ENCODE measurements at regions not wholly inside any gene's neighbourhood (a gene's known extent, or its start where the extent isn't known, plus 50 kb on each side); places are given as distances from the start of the nearest gene placed in this dataset.

DNA sequence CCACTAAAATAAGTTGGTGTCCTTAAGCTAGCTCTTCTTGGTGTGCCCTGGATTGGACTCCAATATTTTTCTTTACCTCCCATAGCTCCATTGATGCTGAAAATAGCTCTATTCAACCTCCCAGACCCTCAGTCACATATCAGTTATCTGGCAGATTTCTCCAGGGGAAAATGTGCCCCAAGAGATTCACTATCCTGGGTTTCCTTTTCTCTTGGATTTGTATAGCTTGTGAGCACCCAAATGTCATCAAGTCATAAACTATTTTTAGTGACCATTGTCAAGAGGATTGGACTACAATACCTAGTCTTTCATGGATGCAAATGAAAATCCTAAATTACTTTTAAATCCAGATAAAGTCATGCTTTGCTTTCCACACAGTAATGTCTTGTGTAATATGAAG lies 339.6 kb upstream of the FOXG1 start:
- CTCF ChIA-PET: interaction anchor here (1.1 kb wide), 1 partner anchor 360 kb away, joined by 3 read pairs; no protein-coding TSS in a partner anchor
- Histone ChIP-seq H3K9me3 (ENCODE audit: control extremely low read depth in 1 of 5, control insufficient read depth in 4 of 5, insufficient read depth in 2 of 5, low read depth in 1 of 5, low read length in 4 of 5) (no peaks in the 10 kb centered on the region), H3K4me3 (ENCODE audit: control insufficient read depth in 1 of 7, extremely low read depth in 1 of 7, insufficient read depth in 4 of 7, low read depth in 2 of 7, low read length in 6 of 7) (no peak overlapping the region), H3K27ac (ENCODE audit: insufficient read depth in 1 of 2, low read depth in 1 of 2, low read length in 2 of 2, poor library complexity in 1 of 2, severe bottlenecking in 2 of 2) (no peak overlapping the region), H3K4me1 (ENCODE audit: control extremely low read depth in 1 of 4, control insufficient read depth in 4 of 4, insufficient read depth in 4 of 4, low read length in 3 of 4) (no peaks in the 10 kb centered on the region), H3K36me3 (ENCODE audit: control insufficient read depth in 4 of 4, insufficient read depth in 4 of 4, low read length in 3 of 4) (no peaks in the 10 kb centered on the region), H3K27me3 (replicated peaks in 2 of 5; ENCODE audit: control insufficient read depth in 4 of 5, insufficient read depth in 5 of 5, low read length in 4 of 5) (no peaks in the 10 kb centered on the region)
- DNase-seq: no peak
- POLR2A ChIA-PET: no interaction called here

DNA sequence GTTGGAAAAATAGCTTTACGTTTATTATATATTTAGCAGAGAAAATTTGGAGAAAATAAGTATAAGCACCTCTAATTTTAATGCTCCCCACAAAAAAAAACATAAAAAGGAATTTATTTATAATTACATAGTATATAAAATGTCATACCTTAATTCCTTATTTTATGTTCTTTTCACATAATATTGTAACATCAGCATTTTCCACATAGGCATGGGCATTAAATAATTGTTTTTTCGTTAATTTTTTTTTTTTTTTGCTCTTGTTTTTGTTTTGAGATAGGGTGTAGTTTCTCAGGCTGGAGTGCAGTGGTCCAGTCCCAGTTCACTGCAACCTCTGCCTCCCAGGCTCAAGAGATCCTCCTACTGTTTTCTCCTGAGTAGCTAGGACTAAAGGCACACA lies 329.8 kb upstream of the FOXG1 start:
- no peaks in the 10 kb centered on the region for H3K4me1 ChIP-seq (ENCODE audit: control extremely low read depth in 1 of 4, control insufficient read depth in 4 of 4, insufficient read depth in 4 of 4, low read length in 3 of 4)
- H3K4me3 ChIP-seq (ENCODE audit: control insufficient read depth in 1 of 7, extremely low read depth in 1 of 7, insufficient read depth in 4 of 7, low read depth in 2 of 7, low read length in 6 of 7): no peak overlapping the region
- WGBS (ENCODE audit: insufficient coverage): no CpG with 5 or more reads among the region's 2 CpGs
- H3K9me3 ChIP-seq (ENCODE audit: control extremely low read depth in 1 of 5, control insufficient read depth in 4 of 5, insufficient read depth in 2 of 5, low read depth in 1 of 5, low read length in 4 of 5): no peaks in the 10 kb centered on the region
- no peaks in the 10 kb centered on the region for H3K27me3 ChIP-seq (replicated peaks in 2 of 5; ENCODE audit: control insufficient read depth in 4 of 5, insufficient read depth in 5 of 5, low read length in 4 of 5)
- no peaks in the 10 kb centered on the region for H3K36me3 ChIP-seq (ENCODE audit: control insufficient read depth in 4 of 4, insufficient read depth in 4 of 4, low read length in 3 of 4)
- H3K27ac ChIP-seq (ENCODE audit: insufficient read depth in 1 of 2, low read depth in 1 of 2, low read length in 2 of 2, poor library complexity in 1 of 2, severe bottlenecking in 2 of 2): no peak overlapping the region
- ChIA-PET POLR2A (no interaction called here), CTCF (interaction anchor here (0.6 kb wide), 1 partner anchor 204 kb away, joined by 3 read pairs; no protein-coding TSS in a partner anchor)
- DNase-seq: no peak

DNA sequence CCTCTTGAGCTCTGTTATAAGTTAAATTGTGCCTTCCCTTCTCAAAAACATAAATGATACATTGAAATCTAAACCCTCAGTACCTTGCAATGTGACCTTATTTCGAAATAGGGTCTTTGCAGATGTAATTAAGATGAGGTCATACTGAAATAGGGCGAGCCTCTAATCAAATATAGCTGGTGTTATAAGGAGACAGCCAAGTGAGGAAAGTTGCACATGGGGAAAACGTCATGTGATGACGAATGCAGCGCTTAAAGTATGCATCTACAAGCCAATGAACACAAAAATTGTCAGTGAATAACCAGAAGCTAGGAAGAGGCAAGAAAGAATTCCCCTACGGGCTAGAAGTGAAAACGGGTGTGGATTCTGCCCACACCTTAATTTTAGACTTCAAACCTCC lies 305.2 kb upstream of the FOXG1 start:
- Histone ChIP-seq H3K4me1 (ENCODE audit: control extremely low read depth in 1 of 4, control insufficient read depth in 4 of 4, insufficient read depth in 4 of 4, low read length in 3 of 4) (no peaks in the 10 kb centered on the region), H3K27me3 (replicated peaks in 2 of 5; ENCODE audit: control insufficient read depth in 4 of 5, insufficient read depth in 5 of 5, low read length in 4 of 5) (no peaks in the 10 kb centered on the region), H3K36me3 (ENCODE audit: control insufficient read depth in 4 of 4, insufficient read depth in 4 of 4, low read length in 3 of 4) (no peaks in the 10 kb centered on the region), H3K4me3 (ENCODE audit: control insufficient read depth in 1 of 7, extremely low read depth in 1 of 7, insufficient read depth in 4 of 7, low read depth in 2 of 7, low read length in 6 of 7) (no peak overlapping the region), H3K27ac (ENCODE audit: insufficient read depth in 1 of 2, low read depth in 1 of 2, low read length in 2 of 2, poor library complexity in 1 of 2, severe bottlenecking in 2 of 2) (no peak overlapping the region), H3K9me3 (ENCODE audit: control extremely low read depth in 1 of 5, control insufficient read depth in 4 of 5, insufficient read depth in 2 of 5, low read depth in 1 of 5, low read length in 4 of 5) (peaks cover 0 to 3% (median 0%) of the 10 kb centered on the region in 5 experiments)
- CTCF ChIA-PET: no interaction called here
- WGBS (ENCODE audit: insufficient coverage): 69% methylated on average over 6 of the region's 7 CpGs
- POLR2A ChIA-PET: no interaction called here
- DNase-seq: no peak

DNA sequence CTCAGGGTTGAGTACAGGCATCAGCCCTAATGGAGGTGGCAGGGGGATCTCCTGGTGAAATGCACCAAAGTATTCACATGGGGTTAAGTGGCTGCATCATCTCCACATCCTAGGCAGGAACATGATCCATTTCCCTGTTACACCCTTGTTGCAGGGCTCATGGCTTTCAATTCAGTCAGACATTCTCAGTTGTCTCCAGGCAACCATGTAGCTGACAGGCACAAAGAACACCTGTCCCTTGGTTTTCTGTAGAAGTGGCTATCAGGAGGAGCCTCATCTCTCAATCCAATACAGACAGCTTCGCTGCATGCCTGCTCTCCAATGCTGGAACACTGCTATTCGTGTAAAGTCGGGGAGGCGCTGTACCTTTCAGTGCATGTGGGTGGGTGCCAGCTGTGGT lies 299.0 kb upstream of the FOXG1 start:
- Histone ChIP-seq H3K36me3 (ENCODE audit: control insufficient read depth in 4 of 4, insufficient read depth in 4 of 4, low read length in 3 of 4) (no peaks in the 10 kb centered on the region), H3K27me3 (replicated peaks in 2 of 5; ENCODE audit: control insufficient read depth in 4 of 5, insufficient read depth in 5 of 5, low read length in 4 of 5) (no peaks in the 10 kb centered on the region), H3K4me3 (ENCODE audit: control insufficient read depth in 1 of 7, extremely low read depth in 1 of 7, insufficient read depth in 4 of 7, low read depth in 2 of 7, low read length in 6 of 7) (no peak overlapping the region), H3K27ac (ENCODE audit: insufficient read depth in 1 of 2, low read depth in 1 of 2, low read length in 2 of 2, poor library complexity in 1 of 2, severe bottlenecking in 2 of 2) (no peak overlapping the region), H3K9me3 (ENCODE audit: control extremely low read depth in 1 of 5, control insufficient read depth in 4 of 5, insufficient read depth in 2 of 5, low read depth in 1 of 5, low read length in 4 of 5) (peaks cover 0 to 5% (median 0%) of the 10 kb centered on the region in 5 experiments), H3K4me1 (ENCODE audit: control extremely low read depth in 1 of 4, control insufficient read depth in 4 of 4, insufficient read depth in 4 of 4, low read length in 3 of 4) (no peaks in the 10 kb centered on the region)
- WGBS (ENCODE audit: insufficient coverage): 100% methylated on average over 1 of the region's 4 CpGs
- ChIA-PET CTCF (no interaction called here), POLR2A (no interaction called here)
- no peak for DNase-seq

DNA sequence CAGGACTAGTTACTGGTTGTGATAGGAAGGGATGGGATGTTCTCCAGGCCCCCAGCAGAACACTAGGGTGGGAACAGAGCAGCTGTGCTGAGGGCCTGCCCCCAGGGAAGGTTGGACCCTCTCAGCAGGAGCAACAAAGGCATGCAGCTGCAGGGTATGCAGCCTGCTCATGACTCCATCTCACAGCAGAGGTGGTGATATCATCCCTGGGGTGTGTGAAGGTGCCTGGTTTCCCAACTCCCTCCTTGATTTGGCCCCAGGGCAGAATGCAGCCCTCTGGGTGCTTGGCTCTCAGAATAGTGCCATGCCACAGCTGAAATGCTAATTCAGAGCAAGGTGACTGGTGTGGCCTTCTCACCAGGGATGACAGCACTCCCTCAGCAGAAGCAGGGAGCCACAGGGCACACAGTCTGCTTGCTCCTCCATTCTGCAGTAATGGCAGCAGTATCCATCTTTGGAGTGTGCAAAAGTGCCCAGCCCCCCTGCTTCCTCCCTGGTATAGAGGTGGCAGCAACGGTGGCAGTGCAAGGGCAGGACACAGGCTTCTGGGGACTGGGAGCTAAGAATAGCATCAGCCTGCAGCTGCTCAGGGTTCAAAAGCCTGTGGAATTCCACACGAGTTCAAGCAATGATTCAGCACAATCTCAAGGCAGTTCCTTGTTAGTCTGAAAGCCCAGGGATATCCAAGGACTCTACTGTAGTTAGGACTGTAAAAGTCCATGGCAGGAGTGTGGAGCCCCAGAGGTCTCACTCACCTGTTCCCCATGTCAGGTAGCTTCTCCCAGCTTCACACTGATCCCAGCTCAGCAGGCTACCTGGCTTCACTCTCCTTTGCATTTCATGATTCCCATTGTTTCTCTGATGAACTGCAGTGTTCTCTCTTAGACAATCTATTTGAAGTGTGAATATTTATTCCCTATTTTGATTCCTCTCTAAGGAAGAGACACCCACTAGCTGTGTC lies 298.1 kb upstream of the FOXG1 start:
- H3K4me3 ChIP-seq (ENCODE audit: control insufficient read depth in 1 of 7, extremely low read depth in 1 of 7, insufficient read depth in 4 of 7, low read depth in 2 of 7, low read length in 6 of 7): no peak overlapping the region
- no peak overlapping the region for H3K27ac ChIP-seq (ENCODE audit: insufficient read depth in 1 of 2, low read depth in 1 of 2, low read length in 2 of 2, poor library complexity in 1 of 2, severe bottlenecking in 2 of 2)
- H3K27me3 ChIP-seq (replicated peaks in 2 of 5; ENCODE audit: control insufficient read depth in 4 of 5, insufficient read depth in 5 of 5, low read length in 4 of 5): no peaks in the 10 kb centered on the region
- no peaks in the 10 kb centered on the region for H3K36me3 ChIP-seq (ENCODE audit: control insufficient read depth in 4 of 4, insufficient read depth in 4 of 4, low read length in 3 of 4)
- no peak for DNase-seq
- WGBS (ENCODE audit: insufficient coverage): 30% methylated on average over 2 of the region's 2 CpGs
- peaks cover 0 to 5% (median 0%) of the 10 kb centered on the region in 5 experiments for H3K9me3 ChIP-seq (ENCODE audit: control extremely low read depth in 1 of 5, control insufficient read depth in 4 of 5, insufficient read depth in 2 of 5, low read depth in 1 of 5, low read length in 4 of 5)
- POLR2A ChIA-PET: no interaction called here
- CTCF ChIA-PET: no interaction called here
- no peaks in the 10 kb centered on the region for H3K4me1 ChIP-seq (ENCODE audit: control extremely low read depth in 1 of 4, control insufficient read depth in 4 of 4, insufficient read depth in 4 of 4, low read length in 3 of 4)

DNA sequence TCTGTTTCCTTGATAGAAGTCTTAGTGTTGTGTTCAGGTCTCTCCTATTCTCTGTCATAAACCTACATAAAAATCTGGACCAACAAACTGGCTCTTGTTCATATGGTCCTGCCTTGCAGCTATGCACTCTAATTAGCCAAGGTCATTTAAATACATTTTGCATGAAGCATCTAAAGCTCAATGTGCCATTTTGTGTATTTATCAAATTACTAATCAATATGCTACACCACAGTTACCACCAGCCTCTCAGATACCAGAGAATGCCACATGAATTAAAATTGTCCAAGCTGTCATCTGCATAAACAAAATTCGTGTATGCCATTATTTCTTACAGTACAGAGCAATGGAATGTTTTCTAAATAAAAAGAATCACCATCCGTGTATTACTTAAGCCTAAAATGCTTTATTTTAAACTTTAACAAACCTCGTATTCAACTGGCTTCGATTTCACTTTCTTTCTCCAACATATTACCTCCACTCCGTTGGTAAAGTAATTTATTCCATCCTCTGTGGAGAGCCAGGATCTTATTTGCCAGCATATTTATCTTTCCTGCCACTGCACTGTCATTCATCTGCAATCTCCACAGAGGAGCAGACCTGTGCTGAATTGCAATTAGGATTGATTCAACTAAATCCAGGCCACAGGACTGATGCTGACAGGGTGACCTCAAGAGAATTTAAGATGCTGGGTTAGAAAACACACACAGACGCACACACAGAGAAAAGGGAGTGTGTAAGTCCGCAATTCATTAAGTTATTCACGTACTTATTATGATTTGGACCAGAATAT lies 284.1 kb upstream of the FOXG1 start:
- Histone ChIP-seq H3K36me3 (ENCODE audit: control insufficient read depth in 4 of 4, insufficient read depth in 4 of 4, low read length in 3 of 4) (no peaks in the 10 kb centered on the region), H3K9me3 (ENCODE audit: control extremely low read depth in 1 of 5, control insufficient read depth in 4 of 5, insufficient read depth in 2 of 5, low read depth in 1 of 5, low read length in 4 of 5) (no peaks in the 10 kb centered on the region), H3K4me1 (ENCODE audit: control extremely low read depth in 1 of 4, control insufficient read depth in 4 of 4, insufficient read depth in 4 of 4, low read length in 3 of 4) (no peaks in the 10 kb centered on the region), H3K27ac (ENCODE audit: insufficient read depth in 1 of 2, low read depth in 1 of 2, low read length in 2 of 2, poor library complexity in 1 of 2, severe bottlenecking in 2 of 2) (no peak overlapping the region), H3K4me3 (ENCODE audit: control insufficient read depth in 1 of 7, extremely low read depth in 1 of 7, insufficient read depth in 4 of 7, low read depth in 2 of 7, low read length in 6 of 7) (no peak overlapping the region), H3K27me3 (replicated peaks in 2 of 5; ENCODE audit: control insufficient read depth in 4 of 5, insufficient read depth in 5 of 5, low read length in 4 of 5) (no peaks in the 10 kb centered on the region)
- 71% methylated on average over 5 of the region's 8 CpGs for WGBS (ENCODE audit: insufficient coverage)
- DNase-seq: no peak
- ChIA-PET POLR2A (no interaction called here), CTCF (no interaction called here)

DNA sequence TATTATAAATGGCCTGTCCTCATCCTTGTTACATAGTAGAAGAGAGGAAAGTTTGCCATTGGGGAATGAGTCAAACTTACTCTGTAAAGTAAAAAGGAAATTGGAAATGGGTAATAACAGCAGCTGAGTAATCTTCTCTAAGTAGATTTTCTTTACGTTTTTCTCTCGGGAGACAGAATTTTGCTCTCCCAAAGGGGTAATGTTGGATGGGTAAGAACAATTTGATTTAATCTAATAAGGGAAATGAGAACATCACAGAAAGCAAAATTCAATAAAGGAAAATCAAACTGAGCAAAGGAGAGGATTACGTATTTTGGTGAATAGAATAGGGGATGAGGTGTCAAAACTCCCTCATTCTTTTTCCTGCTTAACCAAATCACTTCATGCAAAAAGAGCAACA lies 283.1 kb upstream of the FOXG1 start:
- WGBS (ENCODE audit: insufficient coverage): 100% methylated on average over 2 of the region's 3 CpGs
- Histone ChIP-seq H3K4me3 (ENCODE audit: control insufficient read depth in 1 of 7, extremely low read depth in 1 of 7, insufficient read depth in 4 of 7, low read depth in 2 of 7, low read length in 6 of 7) (no peak overlapping the region), H3K27ac (ENCODE audit: insufficient read depth in 1 of 2, low read depth in 1 of 2, low read length in 2 of 2, poor library complexity in 1 of 2, severe bottlenecking in 2 of 2) (no peak overlapping the region), H3K9me3 (ENCODE audit: control extremely low read depth in 1 of 5, control insufficient read depth in 4 of 5, insufficient read depth in 2 of 5, low read depth in 1 of 5, low read length in 4 of 5) (no peaks in the 10 kb centered on the region), H3K4me1 (ENCODE audit: control extremely low read depth in 1 of 4, control insufficient read depth in 4 of 4, insufficient read depth in 4 of 4, low read length in 3 of 4) (no peaks in the 10 kb centered on the region), H3K27me3 (replicated peaks in 2 of 5; ENCODE audit: control insufficient read depth in 4 of 5, insufficient read depth in 5 of 5, low read length in 4 of 5) (no peaks in the 10 kb centered on the region), H3K36me3 (ENCODE audit: control insufficient read depth in 4 of 4, insufficient read depth in 4 of 4, low read length in 3 of 4) (no peaks in the 10 kb centered on the region)
- DNase-seq: no peak
- CTCF ChIA-PET: no interaction called here
- POLR2A ChIA-PET: no interaction called here
